A549 (cell line): ENCODE measurements at regions not wholly inside any gene's neighbourhood (a gene's known extent, or its start where the extent isn't known, plus 50 kb on each side); places are given as distances from the start of the nearest gene placed in this dataset.

Experiments
- ATAC-seq, 2 experiments: fragments of 200-7000 bp in 1 of 2; fragments of >200 bp in 1 of 2; cut with Nextera tagmentation in 1 of 2; cut with Tn5 transposase in 1 of 2; 3 replicates each; pipeline versions ENCODE4 v1.8.0 to v1.9.1; 2018 to 2020; ENCODE audit warnings: mild to moderate bottlenecking in 1 of 2, moderate library complexity in 1 of 2
- CTCF ChIA-PET: fragments of 300-600 bp; sonication (Branson Sonifier 250); formaldehyde crosslinking; extraction: SDS; loops from one replicate; lab custom pipeline; 2021; ENCODE audit warnings: antibody characterized with exemption, inconsistent platforms; lab: Yijun Ruan, JAX
- POLR2A ChIA-PET: fragments of 350-600 bp; formaldehyde crosslinking; extraction: SDS; loops from one replicate; lab custom pipeline; 2021; ENCODE audit warnings: antibody characterized with exemption, inconsistent platforms; lab: Yijun Ruan, JAX
- DNase-seq, 2 experiments: peaks; one replicate each; pipeline versions ENCODE4 v3.0.0 to v3.0.0-alpha.2; 2011 to 2016; ENCODE audit warnings: low read depth in 1 of 2, low spot score in 1 of 2
- FAIRE-seq: peaks from 2 replicates; lab custom pipeline; 2011; peaks lifted over from hg19 to GRCh38; lab: Jason Lieb, UNC
- H3K27ac ChIP-seq, 2 experiments: fragments of >200 bp; sonication (Bioruptor Twin); formaldehyde crosslinking; 3 replicates each; pipeline ENCODE4 v1.5.1; 2016 to 2017
- H3K4me1 ChIP-seq: fragments of >200 bp; sonication (Bioruptor Twin); formaldehyde crosslinking; 3 replicates; pipeline ENCODE4 v1.6.1; 2016
- H3K4me2 ChIP-seq: fragments of >200 bp; sonication (Bioruptor Twin); formaldehyde crosslinking; 3 replicates; pipeline ENCODE4 v1.6.1; 2016
- H3K4me3 ChIP-seq: fragments of >200 bp; sonication (Bioruptor Twin); formaldehyde crosslinking; 3 replicates; pipeline ENCODE4 v1.5.1; 2016
- H3K9me3 ChIP-seq: fragments of >200 bp; sonication (Bioruptor Twin); formaldehyde crosslinking; 3 replicates; pipeline ENCODE4 v1.6.1; 2016
- BCL3 ChIP-seq: fragments of >200 bp; sonication (Bioruptor Twin); formaldehyde crosslinking; IDR thresholded peaks from 3 replicates; pipeline ENCODE4 v1.6.1; 2016
- BHLHE40 ChIP-seq: IDR thresholded peaks from 2 replicates; pipeline ENCODE4 v1.6.1; 2012; ENCODE audit warnings: low read depth, low read length, inconsistent platforms
- CBX2 ChIP-seq: fragments of 200-600 bp; sonication (generic); IDR thresholded peaks from 2 replicates; pipeline ENCODE4 v1.6.1; 2016; ENCODE audit warnings: low read depth, mild to moderate bottlenecking, borderline replicate concordance
- CBX8 ChIP-seq: fragments of 200-600 bp; sonication (generic); IDR thresholded peaks from 2 replicates; pipeline ENCODE4 v1.6.1; 2016
- FOSL2 ChIP-seq, 2 experiments: fragments of 450-650 bp in 1 of 2; fragments of >200 bp in 1 of 2; sonication (Bioruptor Twin) in 1 of 2; formaldehyde crosslinking; IDR thresholded peaks; 2 replicates each; pipeline versions ENCODE4 v1.5.0 to v1.6.1; 2016 to 2020; ENCODE audit warnings: mild to moderate bottlenecking in 1 of 2, moderate library complexity in 1 of 2
- KDM1A ChIP-seq: fragments of 200-600 bp; sonication (generic); IDR thresholded peaks from 2 replicates; pipeline ENCODE4 v1.6.1; 2016; ENCODE audit warnings: low read depth, mild to moderate bottlenecking
- MAFK ChIP-seq: fragments of 450-650 bp; IDR thresholded peaks from 2 replicates; pipeline ENCODE4 v1.6.1; 2014; ENCODE audit not compliant: partially characterized antibody
- NFE2L2 ChIP-seq: fragments of 150-350 bp; conservative IDR thresholded peaks from 2 replicates; pipeline ENCODE4 v1.6.1; 2014; ENCODE audit warnings: low read length
- NPAS2 ChIP-seq: fragments of 250-450 bp; sonication (Bioruptor Pico); IDR thresholded peaks from 2 replicates; pipeline ENCODE4 v1.8.0; 2022; ENCODE audit warnings: mild to moderate bottlenecking, moderate library complexity, borderline replicate concordance
- POLR2AphosphoS2 ChIP-seq: conservative IDR thresholded peaks from 2 replicates; pipeline ENCODE4 v1.6.1; 2012; ENCODE audit warnings: low read length, improper control_type of control experiment, inconsistent platforms
- REST ChIP-seq: fragments of 200-600 bp; sonication (generic); IDR thresholded peaks from 2 replicates; pipeline ENCODE4 v1.6.1; 2016; ENCODE audit warnings: antibody characterized with exemption, mild to moderate bottlenecking, moderate library complexity
- RFX5 ChIP-seq: fragments of 450-650 bp; IDR thresholded peaks from 2 replicates; pipeline ENCODE4 v1.7.1; 2014; ENCODE audit warnings: antibody characterized with exemption, mild to moderate bottlenecking, moderate library complexity
- RNF2 ChIP-seq: fragments of 200-600 bp; sonication (generic); IDR thresholded peaks from 2 replicates; pipeline ENCODE4 v1.6.1; 2016; ENCODE audit warnings: low read depth, mild to moderate bottlenecking, antibody characterized with exemption, moderate library complexity, borderline replicate concordance
- SREBF2 ChIP-seq: fragments of 450-650 bp; IDR thresholded peaks from 2 replicates; pipeline ENCODE4 v1.6.1; 2014; ENCODE audit warnings: mild to moderate bottlenecking, moderate library complexity
- USF2 ChIP-seq: fragments of 450-650 bp; IDR thresholded peaks from 2 replicates; pipeline ENCODE4 v1.6.1; 2014; ENCODE audit warnings: antibody characterized with exemption
- ZC3H11A ChIP-seq: fragments of 450-650 bp; IDR thresholded peaks from 2 replicates; pipeline ENCODE4 v1.6.1; 2014; ENCODE audit warnings: antibody characterized with exemption, mild to moderate bottlenecking
- ZNF302 ChIP-seq: fragments of 250-450 bp; sonication (Bioruptor Pico); IDR thresholded peaks from 2 replicates; pipeline ENCODE4 v1.9.0; 2021; ENCODE audit warnings: inconsistent platforms, mild to moderate bottlenecking, moderate library complexity
- ZSCAN20 ChIP-seq: fragments of 250-450 bp; sonication (Bioruptor Pico); IDR thresholded peaks from 2 replicates; pipeline ENCODE4 v1.8.0; 2022; ENCODE audit warnings: mild to moderate bottlenecking, moderate library complexity
- WGBS: methylation state at CpG from one replicate; pipeline ENCODE4 v1.1.6; 2017; ENCODE audit errors: missing lambda C conversion rate; 5-methylcytosine and 5-hydroxymethylcytosine counted together
- TF ChIP-seq, protein P1 (sequence below): fragments of >200 bp; sonication (Bioruptor Twin); formaldehyde crosslinking; IDR thresholded peaks from 3 replicates; pipeline ENCODE4 v1.5.1; 2016
- TF ChIP-seq, protein P2 (sequence below): fragments of 250-450 bp; sonication (Bioruptor Pico); IDR thresholded peaks from 2 replicates; pipeline ENCODE4 v1.5.0; 2021; ENCODE audit warnings: mild to moderate bottlenecking, moderate library complexity, borderline replicate concordance

DNA sequence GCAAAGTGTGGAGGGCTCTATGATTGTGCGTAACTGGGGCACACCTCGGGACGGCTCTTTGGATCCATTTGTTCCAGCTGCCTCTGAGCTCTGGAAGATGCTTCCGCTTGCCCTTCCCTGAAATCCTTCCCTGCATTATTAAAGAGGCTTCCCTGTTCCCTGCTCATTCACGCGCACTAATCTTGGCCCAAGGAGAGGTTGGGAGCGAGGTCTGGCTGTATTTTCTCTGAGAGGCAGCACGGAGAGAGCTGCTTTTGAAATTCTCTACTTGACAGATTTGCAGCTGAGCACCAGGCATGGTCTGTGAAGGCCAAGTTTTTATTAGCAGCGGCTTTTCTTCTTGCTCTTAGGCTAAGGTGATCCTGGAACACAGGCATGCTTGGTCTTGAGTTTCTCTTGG is 94.8 kb upstream of the NTM start (continued):
- TF ChIP-seq, protein P1, sequence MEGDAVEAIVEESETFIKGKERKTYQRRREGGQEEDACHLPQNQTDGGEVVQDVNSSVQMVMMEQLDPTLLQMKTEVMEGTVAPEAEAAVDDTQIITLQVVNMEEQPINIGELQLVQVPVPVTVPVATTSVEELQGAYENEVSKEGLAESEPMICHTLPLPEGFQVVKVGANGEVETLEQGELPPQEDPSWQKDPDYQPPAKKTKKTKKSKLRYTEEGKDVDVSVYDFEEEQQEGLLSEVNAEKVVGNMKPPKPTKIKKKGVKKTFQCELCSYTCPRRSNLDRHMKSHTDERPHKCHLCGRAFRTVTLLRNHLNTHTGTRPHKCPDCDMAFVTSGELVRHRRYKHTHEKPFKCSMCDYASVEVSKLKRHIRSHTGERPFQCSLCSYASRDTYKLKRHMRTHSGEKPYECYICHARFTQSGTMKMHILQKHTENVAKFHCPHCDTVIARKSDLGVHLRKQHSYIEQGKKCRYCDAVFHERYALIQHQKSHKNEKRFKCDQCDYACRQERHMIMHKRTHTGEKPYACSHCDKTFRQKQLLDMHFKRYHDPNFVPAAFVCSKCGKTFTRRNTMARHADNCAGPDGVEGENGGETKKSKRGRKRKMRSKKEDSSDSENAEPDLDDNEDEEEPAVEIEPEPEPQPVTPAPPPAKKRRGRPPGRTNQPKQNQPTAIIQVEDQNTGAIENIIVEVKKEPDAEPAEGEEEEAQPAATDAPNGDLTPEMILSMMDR, result no peak
- TF ChIP-seq RFX5 (no peak), RNF2 (no peak), USF2 (no peak), ZSCAN20 (CRISPR knock-in tag) (no peak)

GRCh38 chr11:131278472-131278871 is 91.9 kb upstream of the NTM start:
- CTCF ChIA-PET, result no interaction called here
- H3K4me3 ChIP-seq, result no peak overlapping the region
- no peak for DNase-seq
- no peak overlapping the region for H3K4me2 ChIP-seq
- H3K4me1 ChIP-seq, result no peaks in the 10 kb centered on the region
- TF ChIP-seq, protein P2, sequence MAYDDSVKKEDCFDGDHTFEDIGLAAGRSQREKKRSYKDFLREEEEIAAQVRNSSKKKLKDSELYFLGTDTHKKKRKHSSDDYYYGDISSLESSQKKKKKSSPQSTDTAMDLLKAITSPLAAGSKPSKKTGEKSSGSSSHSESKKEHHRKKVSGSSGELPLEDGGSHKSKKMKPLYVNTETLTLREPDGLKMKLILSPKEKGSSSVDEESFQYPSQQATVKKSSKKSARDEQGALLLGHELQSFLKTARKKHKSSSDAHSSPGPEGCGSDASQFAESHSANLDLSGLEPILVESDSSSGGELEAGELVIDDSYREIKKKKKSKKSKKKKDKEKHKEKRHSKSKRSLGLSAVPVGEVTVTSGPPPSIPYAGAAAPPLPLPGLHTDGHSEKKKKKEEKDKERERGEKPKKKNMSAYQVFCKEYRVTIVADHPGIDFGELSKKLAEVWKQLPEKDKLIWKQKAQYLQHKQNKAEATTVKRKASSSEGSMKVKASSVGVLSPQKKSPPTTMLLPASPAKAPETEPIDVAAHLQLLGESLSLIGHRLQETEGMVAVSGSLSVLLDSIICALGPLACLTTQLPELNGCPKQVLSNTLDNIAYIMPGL (CRISPR knock-in tag), result no peak
- TF ChIP-seq, all 56 proteins: peak for 0
- ATAC-seq, result no peak
- 3% methylated on average over 4 of the region's 6 CpGs for WGBS
- FAIRE-seq, result no peak
- Histone ChIP-seq H3K27ac (no peak overlapping the region), H3K9me3 (no peaks in the 10 kb centered on the region)
- POLR2A ChIA-PET, result no interaction called here

DNA sequence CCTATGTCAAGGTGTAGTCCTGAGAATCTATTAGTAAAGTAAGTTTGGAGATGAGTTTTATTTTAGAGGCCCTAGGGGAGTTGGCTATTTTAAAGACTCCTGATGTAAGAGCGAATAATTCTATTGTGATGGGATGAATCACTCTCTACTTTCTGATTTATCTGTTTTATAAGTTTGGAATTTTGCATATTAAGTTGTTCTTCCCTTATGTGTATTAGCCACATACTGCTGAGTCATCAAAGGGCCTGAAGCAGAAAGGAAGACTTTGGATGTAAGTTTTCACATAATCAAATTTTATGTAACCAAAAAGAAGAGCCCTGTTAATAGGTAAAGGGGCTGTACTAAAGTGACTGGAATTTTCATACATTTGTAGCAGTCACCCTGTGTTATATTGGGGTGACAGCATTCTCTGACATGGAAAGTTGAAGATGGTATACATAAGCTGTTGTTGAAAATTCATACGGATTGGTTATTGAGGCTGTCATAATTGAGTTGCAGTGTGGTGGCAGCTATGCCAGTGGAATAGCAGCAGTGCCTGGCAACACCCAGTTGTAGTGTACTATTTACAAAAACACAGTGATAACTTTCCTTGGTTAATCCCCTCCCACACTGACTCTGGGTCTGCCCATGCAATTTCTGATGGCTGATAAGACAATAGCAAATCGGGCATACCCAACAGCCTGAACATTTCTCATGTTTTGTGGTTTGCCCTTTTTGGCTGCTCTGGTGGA is 90.6 kb upstream of the NTM start:
- DNase-seq (no peak), FAIRE-seq (no peak)
- Histone ChIP-seq H3K27ac (no peak overlapping the region), H3K4me3 (no peak overlapping the region)
- POLR2A ChIA-PET, result no interaction called here
- CTCF ChIA-PET, result no interaction called here
- 34% methylated on average over 3 of the region's 3 CpGs for WGBS
- TF ChIP-seq BHLHE40 (no peak), MAFK (peak; percentile 87)
- TF ChIP-seq, all 56 proteins: peak for 1
- Histone ChIP-seq H3K9me3 (no peaks in the 10 kb centered on the region), H3K4me1 (no peaks in the 10 kb centered on the region), H3K4me2 (no peak overlapping the region)
- no peak for ATAC-seq

DNA sequence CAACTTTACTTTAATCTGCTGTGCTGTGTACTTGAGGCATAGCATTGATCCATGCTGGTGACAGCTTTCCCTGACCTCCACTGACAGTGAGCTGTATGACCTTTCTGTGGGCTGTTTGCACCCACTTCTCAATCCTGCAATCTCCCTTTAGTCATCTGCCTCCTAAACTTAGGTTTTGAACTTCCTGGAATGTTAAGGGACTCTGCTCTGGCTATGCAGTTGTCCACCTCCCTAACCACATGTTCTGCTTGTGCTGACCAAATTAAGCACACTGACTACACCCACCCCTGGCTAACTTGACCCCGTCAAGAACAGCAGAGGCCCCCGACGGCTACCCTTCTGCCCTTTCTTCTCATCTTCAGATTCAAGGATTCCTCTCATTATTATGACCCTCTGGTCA is 89.1 kb upstream of the NTM start:
- Histone ChIP-seq H3K9me3 (no peaks in the 10 kb centered on the region), H3K4me1 (no peaks in the 10 kb centered on the region), H3K4me2 (no peak overlapping the region), H3K4me3 (no peak overlapping the region)
- FAIRE-seq, result no peak
- 39% methylated on average over 3 of the region's 3 CpGs for WGBS
- POLR2A ChIA-PET, result no interaction called here
- CTCF ChIA-PET, result no interaction called here
- DNase-seq, result no peak
- TF ChIP-seq FOSL2 (IDR thresholded peaks at IDR 0.05) (no peak), FOSL2 (CRISPR knock-in tag; IDR thresholded peaks at IDR 0.05) (no peak), CBX2 (no peak), SREBF2 (no peak), CBX8 (no peak), USF2 (no peak), BCL3 (no peak), NPAS2 (CRISPR knock-in tag) (no peak), REST (no peak), ZC3H11A (no peak), NFE2L2 (no peak), KDM1A (no peak), BHLHE40 (no peak), ZNF302 (no peak), POLR2AphosphoS2 (no peak)
- TF ChIP-seq, all 56 proteins: peak for 0
- no peak for ATAC-seq
- no peak overlapping the region for H3K27ac ChIP-seq
